ENCODE measurements at regions not wholly inside any gene's neighbourhood (a gene's known extent, or its start where the extent isn't known, plus 50 kb on each side); places are given as distances from the start of the nearest gene placed in this dataset.

- no peak for TF ChIP-seq CTCF (conservative IDR thresholded peaks at IDR 0.05; ENCODE audit: low read depth, low read length)
- no peak for DNase-seq (ENCODE audit: low read depth)
- no peak overlapping the region for H3K4me3 ChIP-seq (ENCODE audit: low read depth, low read length)
Observed at GRCh38 chr6:166019214-166019613, 148.4 kb downstream of the TBXT start.

GRCh38 chr6:166017032-166017635 is 150.5 kb downstream of the TBXT start:
- no peak overlapping the region for H3K4me3 ChIP-seq (ENCODE audit: low read depth, low read length)
- no peak for DNase-seq (ENCODE audit: low read depth)
- no peak for TF ChIP-seq CTCF (conservative IDR thresholded peaks at IDR 0.05; ENCODE audit: low read depth, low read length)

- DNase-seq (ENCODE audit: low read depth) = no peak
- no peak for TF ChIP-seq CTCF (conservative IDR thresholded peaks at IDR 0.05; ENCODE audit: low read depth, low read length)
- H3K4me3 ChIP-seq (ENCODE audit: low read depth, low read length) = no peak overlapping the region
Observed at GRCh38 chr6:166014966-166015365, 152.7 kb downstream of the TBXT start.

GRCh38 chr6:166010136-166010960 is 157.3 kb downstream of the TBXT start:
- TF ChIP-seq CTCF (conservative IDR thresholded peaks at IDR 0.05; ENCODE audit: low read depth, low read length) = no peak
- no peak overlapping the region for H3K4me3 ChIP-seq (ENCODE audit: low read depth, low read length)
- no peak for DNase-seq (ENCODE audit: low read depth)

- DNase-seq (ENCODE audit: low read depth) = no peak
- no peak for TF ChIP-seq CTCF (conservative IDR thresholded peaks at IDR 0.05; ENCODE audit: low read depth, low read length)
- H3K4me3 ChIP-seq (ENCODE audit: low read depth, low read length) = peak overlapping the region; percentile 61
Observed at GRCh38 chr6:166009385-166010031, 158.1 kb downstream of the TBXT start.

GRCh38 chr6:166008441-166009369 is 158.9 kb downstream of the TBXT start:
- peak; percentile 24 for TF ChIP-seq CTCF (conservative IDR thresholded peaks at IDR 0.05; ENCODE audit: low read depth, low read length)
- peak; percentile 74 for DNase-seq (ENCODE audit: low read depth)
- peak overlapping the region; percentile 61 for H3K4me3 ChIP-seq (ENCODE audit: low read depth, low read length)
